Fibroblast of lung (primary cell): ENCODE measurements at regions not wholly inside any gene's neighbourhood (a gene's known extent, or its start where the extent isn't known, plus 50 kb on each side); places are given as distances from the start of the nearest gene placed in this dataset.

Experiments used
- EZH2 ChIP-seq: IDR thresholded peaks from 2 replicates; pipeline ENCODE4 v1.5.1; 2012; ENCODE audit warnings: low read length, control low read depth, mild to moderate bottlenecking; ENCODE audit errors: missing control alignments
- TF ChIP-seq, protein P1 (sequence below), 2 donors: IDR thresholded peaks in 1 of 2; conservative IDR thresholded peaks in 1 of 2; 1 replicate in 1 of 2; 2 replicates in 1 of 2; pipeline ENCODE4 v1.5.1; 2011 to 2012; ENCODE audit warnings: low read length in 2 of 2, control low read depth in 1 of 2, inconsistent platforms in 1 of 2, low read depth in 1 of 2, mild to moderate bottlenecking in 1 of 2

DNA sequence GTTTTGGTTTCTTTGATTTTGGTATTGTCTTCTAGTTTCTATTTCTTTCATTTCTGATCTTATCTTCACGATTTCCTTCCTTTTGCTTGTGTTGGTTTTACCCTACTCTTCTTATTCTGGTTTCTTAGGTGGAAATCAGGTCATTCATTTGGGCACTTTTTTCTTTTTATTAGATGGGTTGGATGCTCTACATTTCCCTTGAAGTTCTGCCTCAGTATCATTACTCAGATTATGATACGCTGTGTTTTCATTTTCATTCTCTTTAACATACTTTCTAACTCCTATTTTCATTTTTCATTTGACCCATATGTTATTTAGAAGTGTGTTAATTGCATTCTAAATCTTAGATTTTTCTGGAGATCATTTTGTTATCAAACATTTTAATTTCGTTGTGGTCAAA, 108.6 kb downstream of the IRF8 start:
- TF ChIP-seq, protein P1, sequence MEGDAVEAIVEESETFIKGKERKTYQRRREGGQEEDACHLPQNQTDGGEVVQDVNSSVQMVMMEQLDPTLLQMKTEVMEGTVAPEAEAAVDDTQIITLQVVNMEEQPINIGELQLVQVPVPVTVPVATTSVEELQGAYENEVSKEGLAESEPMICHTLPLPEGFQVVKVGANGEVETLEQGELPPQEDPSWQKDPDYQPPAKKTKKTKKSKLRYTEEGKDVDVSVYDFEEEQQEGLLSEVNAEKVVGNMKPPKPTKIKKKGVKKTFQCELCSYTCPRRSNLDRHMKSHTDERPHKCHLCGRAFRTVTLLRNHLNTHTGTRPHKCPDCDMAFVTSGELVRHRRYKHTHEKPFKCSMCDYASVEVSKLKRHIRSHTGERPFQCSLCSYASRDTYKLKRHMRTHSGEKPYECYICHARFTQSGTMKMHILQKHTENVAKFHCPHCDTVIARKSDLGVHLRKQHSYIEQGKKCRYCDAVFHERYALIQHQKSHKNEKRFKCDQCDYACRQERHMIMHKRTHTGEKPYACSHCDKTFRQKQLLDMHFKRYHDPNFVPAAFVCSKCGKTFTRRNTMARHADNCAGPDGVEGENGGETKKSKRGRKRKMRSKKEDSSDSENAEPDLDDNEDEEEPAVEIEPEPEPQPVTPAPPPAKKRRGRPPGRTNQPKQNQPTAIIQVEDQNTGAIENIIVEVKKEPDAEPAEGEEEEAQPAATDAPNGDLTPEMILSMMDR (conservative IDR thresholded peaks at IDR 0.05 in 1 of 2, IDR thresholded peaks at IDR 0.05 in 1 of 2; ENCODE audit: low read depth in 1 of 2, low read length in 2 of 2), result no peak
- TF ChIP-seq EZH2, result no peak
